H1 (cell line): ENCODE measurements at regions not wholly inside any gene's neighbourhood (a gene's known extent, or its start where the extent isn't known, plus 50 kb on each side); places are given as distances from the start of the nearest gene placed in this dataset.

Experiments used
- CTCF ChIA-PET: fragments of 300-600 bp; sonication (Branson Sonifier 250); formaldehyde crosslinking; loops from one replicate; lab custom pipeline; 2021; ENCODE audit not compliant: partially characterized antibody; lab: Charles Lee
- POLR2A ChIA-PET: fragments of 300-600 bp; sonication (Branson Sonifier 250); formaldehyde crosslinking; loops from one replicate; lab custom pipeline; 2021; ENCODE audit warnings: inconsistent platforms; ENCODE audit not compliant: partially characterized antibody; lab: Charles Lee
- DNase-seq, 2 experiments: peaks; one replicate each; pipeline versions ENCODE4 v3.0.0 to v3.0.0-alpha.2; 2010 to 2022; ENCODE audit warnings: low spot score in 2 of 2, low read depth in 1 of 2, mixed read lengths in 1 of 2
- FAIRE-seq: peaks from 2 replicates; lab custom pipeline; 2011; peaks lifted over from hg19 to GRCh38; lab: Jason Lieb, UNC
- H2AFZ ChIP-seq: 2 replicates; pipeline ENCODE4 v1.8.1; 2012; ENCODE audit warnings: low read length, inconsistent platforms
- H2AK5ac ChIP-seq: 2 replicates; pipeline ENCODE4 v1.6.1; 2013; ENCODE audit warnings: low read depth, low read length
- H2BK120ac ChIP-seq: replicated peaks from 2 replicates; pipeline ENCODE3; 2013; ENCODE audit warnings: low read depth, low read length, inconsistent platforms
- H2BK12ac ChIP-seq: 2 replicates; pipeline ENCODE4 v1.6.1; 2013; ENCODE audit warnings: low read depth, low read length
- H2BK15ac ChIP-seq: 2 replicates; pipeline ENCODE4 v1.6.1; 2013; ENCODE audit warnings: low read length
- H2BK20ac ChIP-seq: 2 replicates; pipeline ENCODE4 v1.6.1; 2013; ENCODE audit warnings: low read length
- H2BK5ac ChIP-seq: 2 replicates; pipeline ENCODE4 v1.6.1; 2013; ENCODE audit warnings: low read depth, low read length
- H3K14ac ChIP-seq: 2 replicates; pipeline ENCODE4 v1.6.1; 2013; ENCODE audit warnings: inconsistent platforms; ENCODE audit not compliant: insufficient read length
- H3K18ac ChIP-seq: 2 replicates; pipeline ENCODE4 v1.6.1; 2013; ENCODE audit warnings: low read length; ENCODE audit errors: extremely low read depth
- H3K23ac ChIP-seq: 2 replicates; pipeline ENCODE4 v1.6.1; 2013; ENCODE audit warnings: inconsistent platforms; ENCODE audit not compliant: insufficient read length
- H3K23me2 ChIP-seq: 2 replicates; pipeline ENCODE4 v1.6.1; 2013; ENCODE audit warnings: low read depth, low read length
- H3K27ac ChIP-seq: 2 replicates; pipeline ENCODE4 v1.6.1; 2011; ENCODE audit warnings: low read depth, low read length, inconsistent platforms
- H3K27me3 ChIP-seq, 4 experiments: replicated peaks in 1 of 4; 1 replicate in 1 of 4; 2 replicates in 3 of 4; pipeline versions ENCODE4 v1.6.1 to v1.8.1; 2011 to 2013; ENCODE audit warnings: low read length in 3 of 4, mild to moderate bottlenecking in 3 of 4, inconsistent platforms in 2 of 4, mixed read lengths in 2 of 4, moderate library complexity in 1 of 4; ENCODE audit not compliant: control insufficient read depth in 3 of 4, insufficient read depth in 3 of 4; ENCODE audit errors: extremely low read depth in 1 of 4
- H3K36me3 ChIP-seq, 4 experiments: 2 replicates each; pipeline versions ENCODE4 v1.6.1 to v1.8.1; 2011 to 2013; ENCODE audit warnings: mild to moderate bottlenecking in 4 of 4, low read length in 3 of 4, moderate library complexity in 2 of 4, control low read depth in 1 of 4, inconsistent platforms in 1 of 4; ENCODE audit not compliant: insufficient read depth in 4 of 4, control insufficient read depth in 2 of 4
- H3K4ac ChIP-seq: replicated peaks from 2 replicates; pipeline ENCODE3; 2013; ENCODE audit warnings: low read length, low read depth, mixed read lengths, inconsistent platforms; ENCODE audit not compliant: insufficient read length
- H3K4me1 ChIP-seq, 4 experiments: replicated peaks in 1 of 4; 1 replicate in 1 of 4; 2 replicates in 3 of 4; pipeline versions ENCODE4 v1.6.1 to v1.8.1; 2011 to 2013; ENCODE audit warnings: low read length in 3 of 4, inconsistent platforms in 2 of 4, mixed read lengths in 1 of 4; ENCODE audit not compliant: insufficient read depth in 4 of 4, control insufficient read depth in 3 of 4
- H3K4me2 ChIP-seq, 2 experiments: 2 replicates each; pipeline versions ENCODE4 v1.6.1 to v1.8.1; 2011 to 2013; ENCODE audit warnings: low read depth in 2 of 2, low read length in 2 of 2, control low read depth in 1 of 2, inconsistent platforms in 1 of 2, mild to moderate bottlenecking in 1 of 2; ENCODE audit not compliant: insufficient read depth in 1 of 2
- H3K4me3 ChIP-seq, 4 experiments: fragments of 200-600, 300-600 bp in 1 of 4; sonication (generic), shearing (Covaris generic), sonication (Bioruptor Twin) in 1 of 4; 2 replicates each; pipeline versions ENCODE4 v1.5.1 to v1.8.1; 2011 to 2016; ENCODE audit warnings: low read length in 4 of 4, low read depth in 3 of 4, control low read depth in 2 of 4, inconsistent platforms in 2 of 4, mild to moderate bottlenecking in 2 of 4, mixed read lengths in 1 of 4, moderate library complexity in 1 of 4; ENCODE audit not compliant: insufficient read depth in 2 of 4; ENCODE audit errors: extremely low read depth in 1 of 4
- H3K56ac ChIP-seq: replicated peaks from 2 replicates; pipeline ENCODE3; 2013; ENCODE audit warnings: low read depth, mild to moderate bottlenecking, mixed read lengths, low read length, inconsistent platforms; ENCODE audit not compliant: insufficient read length
- H3K79me1 ChIP-seq: 2 replicates; pipeline ENCODE4 v1.6.1; 2013; ENCODE audit warnings: low read depth, low read length, control low read depth
- H3K79me2 ChIP-seq, 2 experiments: 2 replicates each; pipeline versions ENCODE4 v1.6.1 to v1.8.1; 2012 to 2013; ENCODE audit warnings: low read length in 2 of 2, mild to moderate bottlenecking in 2 of 2, inconsistent platforms in 1 of 2; ENCODE audit not compliant: insufficient read depth in 2 of 2, control insufficient read depth in 1 of 2
- H3K9ac ChIP-seq, 4 experiments: replicated peaks in 1 of 4; 1 replicate in 1 of 4; 2 replicates in 3 of 4; pipeline versions ENCODE4 v1.6.1 to v1.8.1; 2011 to 2013; ENCODE audit warnings: low read depth in 3 of 4, low read length in 3 of 4, control low read depth in 2 of 4, mild to moderate bottlenecking in 2 of 4, moderate library complexity in 2 of 4, inconsistent platforms in 1 of 4; ENCODE audit errors: extremely low read depth in 1 of 4
- H3K9me3 ChIP-seq, 2 experiments: 2 replicates each; pipeline versions ENCODE4 v1.6.1 to v1.8.1; 2012 to 2013; ENCODE audit warnings: mild to moderate bottlenecking in 2 of 2, moderate library complexity in 2 of 2, control low read depth in 1 of 2, inconsistent platforms in 1 of 2, low read depth in 1 of 2, low read length in 1 of 2, mixed read lengths in 1 of 2; ENCODE audit not compliant: insufficient read depth in 2 of 2
- H4K20me1 ChIP-seq, 2 experiments: replicated peaks in 1 of 2; 2 replicates each; pipeline versions ENCODE3 to v1.8.1; 2011 to 2013; ENCODE audit warnings: inconsistent platforms in 2 of 2, low read length in 2 of 2, mild to moderate bottlenecking in 1 of 2; ENCODE audit not compliant: insufficient read depth in 2 of 2, control insufficient read depth in 1 of 2
- H4K5ac ChIP-seq: 2 replicates; pipeline ENCODE4 v1.6.1; 2013; ENCODE audit warnings: low read length, low read depth, mixed read lengths, inconsistent platforms; ENCODE audit not compliant: insufficient read length
- H4K8ac ChIP-seq: 2 replicates; pipeline ENCODE4 v1.8.0; 2013; ENCODE audit warnings: mild to moderate bottlenecking, moderate library complexity, low read length, inconsistent platforms; ENCODE audit not compliant: insufficient read depth; ENCODE audit errors: extremely low read depth
- H4K91ac ChIP-seq: replicated peaks from 2 replicates; pipeline ENCODE3; 2013; ENCODE audit warnings: low read length, mixed read lengths, inconsistent platforms; ENCODE audit not compliant: insufficient read length
- BACH1 ChIP-seq: IDR thresholded peaks from 2 replicates; pipeline ENCODE4 v1.6.1; 2012; ENCODE audit warnings: low read length, improper control_type of control experiment
- CHD2 ChIP-seq: IDR thresholded peaks from 2 replicates; pipeline ENCODE4 v1.6.1; 2012; ENCODE audit warnings: low read length, improper control_type of control experiment
- CREB1 ChIP-seq: IDR thresholded peaks from 2 replicates; pipeline ENCODE4 v1.6.1; 2012; ENCODE audit warnings: inconsistent platforms
- EZH2 ChIP-seq: fragments of 200-600 bp; sonication (generic); IDR thresholded peaks from 2 replicates; pipeline ENCODE4 v1.7.1; 2012; ENCODE audit warnings: low read depth, mild to moderate bottlenecking, moderate library complexity, low read length, inconsistent platforms; ENCODE audit not compliant: severe bottlenecking
- KDM1A ChIP-seq: fragments of 200-600, 300-600 bp; sonication (generic); IDR thresholded peaks from 2 replicates; pipeline ENCODE4 v1.7.1; 2016; ENCODE audit warnings: mild to moderate bottlenecking, low read length, borderline replicate concordance
- SIN3A ChIP-seq, 2 experiments: IDR thresholded peaks in 1 of 2; conservative IDR thresholded peaks in 1 of 2; 2 replicates each; pipeline ENCODE4 v1.6.1; 2011 to 2012; ENCODE audit warnings: low read length in 2 of 2, improper control_type of control experiment in 1 of 2, low read depth in 1 of 2, mild to moderate bottlenecking in 1 of 2
- SP1 ChIP-seq: IDR thresholded peaks from 2 replicates; pipeline ENCODE4 v1.6.1; 2011; ENCODE audit warnings: low read depth, low read length
- TEAD4 ChIP-seq: IDR thresholded peaks from 2 replicates; pipeline ENCODE4 v1.6.1; 2012; ENCODE audit warnings: low read depth, low read length, inconsistent platforms, mixed read lengths
- WGBS, 2 experiments: shearing (Covaris generic) in 1 of 2; methylation state at CpG; one replicate each; pipeline versions ENCODE4 v1.1.6 to v1.1.7; 2013 to 2015; ENCODE audit warnings: low lambda C conversion rate in 2 of 2, mixed read lengths in 2 of 2, inconsistent platforms in 1 of 2, low coverage in 1 of 2, missing lambda C conversion rate in 1 of 2; ENCODE audit not compliant: insufficient replicate concordance in 2 of 2, insufficient coverage in 1 of 2, insufficient read length in 1 of 2; ENCODE audit errors: extremely low coverage in 1 of 2, missing lambda C conversion rate in 1 of 2; 5-methylcytosine and 5-hydroxymethylcytosine counted together
- TF ChIP-seq, protein P1 (sequence below): IDR thresholded peaks from 2 replicates; pipeline ENCODE4 v1.6.1; 2011; ENCODE audit warnings: low read depth, mild to moderate bottlenecking, low read length; ENCODE audit not compliant: insufficient read depth
- TF ChIP-seq, protein P2 (sequence below), 3 experiments: IDR thresholded peaks; 1 replicate in 2 of 3; 2 replicates in 1 of 3; pipeline versions ENCODE4 v1.5.1 to v1.6.1; 2011; ENCODE audit warnings: low read length in 3 of 3, mild to moderate bottlenecking in 3 of 3, inconsistent platforms in 2 of 3, low read depth in 1 of 3, moderate library complexity in 1 of 3; ENCODE audit not compliant: insufficient read depth in 1 of 3; ENCODE audit errors: control extremely low read depth in 1 of 3
- TF ChIP-seq, protein P3 (sequence below): IDR thresholded peaks from 2 replicates; pipeline ENCODE4 v1.6.1; 2012; ENCODE audit warnings: inconsistent platforms

- H2AFZ ChIP-seq: no peak overlapping the region
- H4K8ac ChIP-seq: no peak overlapping the region
- H3K4me2 ChIP-seq: no peak overlapping the region
- H3K14ac ChIP-seq: no peak overlapping the region
- H3K27me3 ChIP-seq: peaks cover 0 to 1% (median 0%) of the 10 kb centered on the region in 4 experiments; a peak in 1 of 7 replicates
- H2BK12ac ChIP-seq: no peak overlapping the region
- no peaks in the 10 kb centered on the region for H3K36me3 ChIP-seq
- peaks cover 0 to 4% (median 2%) of the 10 kb centered on the region in 4 experiments; a peak in 3 of 7 replicates for H3K4me1 ChIP-seq
- FAIRE-seq (no peak), DNase-seq (no peak)
- H3K9me3 ChIP-seq: no peaks in the 10 kb centered on the region
- no peak overlapping the region for H3K56ac ChIP-seq
- ChIA-PET CTCF (interaction anchor here (1.0 to 1.1 kb wide), 2 partner anchors 8 to 297 kb away, joined by 3 to 6 read pairs; no protein-coding TSS in a partner anchor), POLR2A (no interaction called here)
- H2AK5ac ChIP-seq: no peak overlapping the region
- H3K9ac ChIP-seq: no peak overlapping the region
- H3K4ac ChIP-seq: no peak overlapping the region
- H3K79me1 ChIP-seq: no peaks in the 10 kb centered on the region
- H3K27ac ChIP-seq: no peak overlapping the region
- H4K20me1 ChIP-seq: no peaks in the 10 kb centered on the region
- H2BK15ac ChIP-seq: no peak overlapping the region
- no peak overlapping the region for H2BK5ac ChIP-seq
- peaks cover 2% of the 10 kb centered on the region; the same call in 1 of the 2 replicates for H3K23me2 ChIP-seq
- H2BK20ac ChIP-seq: no peak overlapping the region
- H3K18ac ChIP-seq: no peak overlapping the region
- H4K91ac ChIP-seq: no peak overlapping the region
- H3K4me3 ChIP-seq: no peak overlapping the region
- no peaks in the 10 kb centered on the region for H3K79me2 ChIP-seq
- H3K23ac ChIP-seq: no peak overlapping the region
- no peak overlapping the region for H2BK120ac ChIP-seq
- 93% methylated on average over 1 of the region's 1 CpG; no CpG with 5 or more reads in 1 of the 2 experiments for WGBS, 2 experiments
- no peak overlapping the region for H4K5ac ChIP-seq
- no peak for TF ChIP-seq CHD2
- TF ChIP-seq SP1: no peak
- TF ChIP-seq BACH1: no peak
- TF ChIP-seq, protein P1, sequence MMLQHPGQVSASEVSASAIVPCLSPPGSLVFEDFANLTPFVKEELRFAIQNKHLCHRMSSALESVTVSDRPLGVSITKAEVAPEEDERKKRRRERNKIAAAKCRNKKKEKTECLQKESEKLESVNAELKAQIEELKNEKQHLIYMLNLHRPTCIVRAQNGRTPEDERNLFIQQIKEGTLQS: no peak
- TF ChIP-seq, protein P2, sequence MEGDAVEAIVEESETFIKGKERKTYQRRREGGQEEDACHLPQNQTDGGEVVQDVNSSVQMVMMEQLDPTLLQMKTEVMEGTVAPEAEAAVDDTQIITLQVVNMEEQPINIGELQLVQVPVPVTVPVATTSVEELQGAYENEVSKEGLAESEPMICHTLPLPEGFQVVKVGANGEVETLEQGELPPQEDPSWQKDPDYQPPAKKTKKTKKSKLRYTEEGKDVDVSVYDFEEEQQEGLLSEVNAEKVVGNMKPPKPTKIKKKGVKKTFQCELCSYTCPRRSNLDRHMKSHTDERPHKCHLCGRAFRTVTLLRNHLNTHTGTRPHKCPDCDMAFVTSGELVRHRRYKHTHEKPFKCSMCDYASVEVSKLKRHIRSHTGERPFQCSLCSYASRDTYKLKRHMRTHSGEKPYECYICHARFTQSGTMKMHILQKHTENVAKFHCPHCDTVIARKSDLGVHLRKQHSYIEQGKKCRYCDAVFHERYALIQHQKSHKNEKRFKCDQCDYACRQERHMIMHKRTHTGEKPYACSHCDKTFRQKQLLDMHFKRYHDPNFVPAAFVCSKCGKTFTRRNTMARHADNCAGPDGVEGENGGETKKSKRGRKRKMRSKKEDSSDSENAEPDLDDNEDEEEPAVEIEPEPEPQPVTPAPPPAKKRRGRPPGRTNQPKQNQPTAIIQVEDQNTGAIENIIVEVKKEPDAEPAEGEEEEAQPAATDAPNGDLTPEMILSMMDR (IDR thresholded peaks at IDR 0.05; ENCODE audit: control extremely low read depth in 1 of 3, insufficient read depth in 1 of 3, low read depth in 1 of 3, low read length in 3 of 3): no peak
- TF ChIP-seq SIN3A (conservative IDR thresholded peaks at IDR 0.05 in 1 of 2, IDR thresholded peaks at IDR 0.05 in 1 of 2; ENCODE audit: low read depth in 1 of 2, low read length in 2 of 2): no peak
- TF ChIP-seq, protein P3, sequence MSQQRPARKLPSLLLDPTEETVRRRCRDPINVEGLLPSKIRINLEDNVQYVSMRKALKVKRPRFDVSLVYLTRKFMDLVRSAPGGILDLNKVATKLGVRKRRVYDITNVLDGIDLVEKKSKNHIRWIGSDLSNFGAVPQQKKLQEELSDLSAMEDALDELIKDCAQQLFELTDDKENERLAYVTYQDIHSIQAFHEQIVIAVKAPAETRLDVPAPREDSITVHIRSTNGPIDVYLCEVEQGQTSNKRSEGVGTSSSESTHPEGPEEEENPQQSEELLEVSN: no peak
- no peak for TF ChIP-seq TEAD4
- TF ChIP-seq KDM1A: no peak
- no peak for TF ChIP-seq CREB1
- no peak for TF ChIP-seq EZH2
Observed at GRCh38 chr12:17503742-17504141, 586.3 kb downstream of the RERGL start.
